Kasumi-1 (cell line): ENCODE measurements at regions not wholly inside any gene's neighbourhood (a gene's known extent, or its start where the extent isn't known, plus 50 kb on each side); places are given as distances from the start of the nearest gene placed in this dataset.
"Not testable (repeated sequence)": the region's sequence is repeated elsewhere in the genome, so short reads cannot be mapped to it uniquely, and the experiment has no call there.

ENCODE experiments used
- DNase-seq, 2 experiments: peaks; one replicate each; lab custom pipeline; 2025; lab: John Stamatoyannopoulos, UW

DNA sequence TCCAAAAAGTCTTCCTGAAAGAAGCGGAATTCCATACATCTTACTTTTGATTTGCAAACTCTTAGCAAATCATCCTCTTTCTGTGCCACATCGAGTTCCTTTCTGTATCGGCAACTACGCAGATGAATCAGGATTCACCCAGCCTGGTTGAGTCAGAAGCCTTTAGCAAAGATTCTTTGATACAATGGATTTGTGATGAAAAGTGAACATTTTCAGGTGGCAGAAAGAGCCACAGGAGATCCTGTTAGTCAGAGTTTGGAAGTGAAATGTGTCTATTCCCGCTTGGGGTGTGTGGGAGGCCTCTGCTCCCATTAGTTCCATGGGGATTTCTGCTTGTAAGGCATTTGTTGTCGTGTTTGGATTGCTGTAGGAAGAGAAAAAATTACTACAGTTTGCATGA is 351.8 kb upstream of the WWC1 start:
- no peak for DNase-seq

DNA sequence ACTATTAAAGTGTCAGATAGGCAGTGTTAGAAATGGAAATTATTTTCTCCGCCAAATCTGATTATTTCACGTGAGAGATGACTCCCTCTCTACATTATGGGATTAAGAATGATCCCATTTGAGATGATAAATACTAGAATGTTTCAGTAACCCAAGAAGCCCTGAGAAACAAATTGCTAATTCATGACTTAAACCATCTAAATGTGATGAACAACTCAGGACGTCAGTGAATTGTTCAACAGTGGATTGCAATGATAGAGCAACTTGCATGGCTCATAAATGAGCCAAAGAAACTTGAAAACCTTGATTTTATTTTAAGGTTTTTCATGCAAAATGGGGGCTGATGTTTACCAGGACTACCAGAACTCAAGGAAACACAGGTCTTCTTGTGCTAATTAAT is 350.5 kb upstream of the WWC1 start:
- no peak for DNase-seq

DNA sequence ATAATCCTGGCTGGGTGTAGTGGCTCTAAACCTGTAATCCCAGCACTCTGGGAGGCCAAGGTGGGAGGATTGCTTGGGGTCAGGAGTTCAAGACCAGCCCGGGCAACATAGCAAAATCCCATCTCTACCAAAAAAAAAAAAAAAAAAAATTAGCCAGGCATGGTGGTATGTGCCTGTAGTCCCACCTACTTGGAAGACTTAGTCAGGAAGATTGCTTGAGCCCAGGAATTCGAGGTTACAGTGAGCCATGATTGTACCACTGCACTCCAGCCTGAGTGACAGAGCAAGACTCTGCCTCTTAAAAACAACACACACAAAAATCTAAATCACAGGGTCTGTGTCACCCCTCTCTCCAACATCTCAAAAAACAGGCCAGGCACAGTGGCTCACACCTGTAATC is 349.9 kb upstream of the WWC1 start:
- not testable (repeated sequence) for DNase-seq

DNA sequence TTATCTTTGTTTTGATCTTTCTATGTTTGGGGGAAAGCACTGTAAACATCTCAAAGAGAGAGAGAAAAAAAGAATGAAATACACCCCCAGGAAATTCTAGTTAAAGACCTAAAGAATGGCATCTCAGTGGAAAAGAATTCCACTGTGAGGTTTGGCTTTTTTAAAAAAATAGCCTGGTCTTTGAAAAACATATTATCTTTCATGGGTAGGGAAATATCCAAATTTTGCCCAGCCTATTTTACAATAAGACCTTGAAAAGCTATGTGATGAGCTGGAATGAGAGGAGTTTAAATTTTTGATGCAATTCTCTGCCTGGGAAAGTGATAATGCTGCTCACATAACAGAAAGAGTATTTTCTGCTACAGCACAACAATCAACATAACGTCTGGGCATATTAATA is 348.1 kb upstream of the WWC1 start:
- no peak for DNase-seq

DNA sequence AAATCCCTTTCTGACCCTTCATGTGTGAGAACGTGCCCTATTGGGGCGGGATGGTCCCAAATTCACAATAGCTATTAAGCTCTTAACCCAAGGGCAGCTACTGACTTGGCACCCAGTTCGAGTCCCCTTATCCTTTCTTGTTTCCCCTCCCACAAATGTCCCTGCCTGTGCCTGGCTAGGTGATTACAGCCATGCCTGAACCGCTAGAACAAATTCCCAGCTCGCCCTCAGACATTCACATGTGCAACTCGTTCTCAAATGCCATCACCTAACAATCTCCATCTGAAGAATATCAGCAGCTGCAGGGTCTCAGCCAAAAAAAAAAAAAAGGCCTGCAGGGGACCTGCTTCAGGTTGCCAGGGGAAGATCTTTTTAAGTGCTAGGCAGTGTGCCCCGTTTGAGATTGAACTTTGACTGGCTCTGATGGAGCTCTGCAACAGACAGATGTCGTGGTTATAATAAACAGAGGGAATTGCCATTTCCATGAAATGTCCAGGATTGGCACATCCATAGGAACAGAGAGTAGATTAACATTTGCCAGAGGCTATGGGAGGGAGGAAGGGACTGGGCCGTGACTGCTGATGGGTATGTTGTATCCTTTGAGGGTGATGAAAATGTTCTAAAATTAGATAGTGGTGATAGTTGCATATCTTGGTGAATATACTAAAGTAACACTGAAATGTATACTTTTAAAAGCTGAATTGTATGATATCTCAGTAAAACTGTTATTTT is 347.2 kb upstream of the WWC1 start:
- DNase-seq: no peak

DNA sequence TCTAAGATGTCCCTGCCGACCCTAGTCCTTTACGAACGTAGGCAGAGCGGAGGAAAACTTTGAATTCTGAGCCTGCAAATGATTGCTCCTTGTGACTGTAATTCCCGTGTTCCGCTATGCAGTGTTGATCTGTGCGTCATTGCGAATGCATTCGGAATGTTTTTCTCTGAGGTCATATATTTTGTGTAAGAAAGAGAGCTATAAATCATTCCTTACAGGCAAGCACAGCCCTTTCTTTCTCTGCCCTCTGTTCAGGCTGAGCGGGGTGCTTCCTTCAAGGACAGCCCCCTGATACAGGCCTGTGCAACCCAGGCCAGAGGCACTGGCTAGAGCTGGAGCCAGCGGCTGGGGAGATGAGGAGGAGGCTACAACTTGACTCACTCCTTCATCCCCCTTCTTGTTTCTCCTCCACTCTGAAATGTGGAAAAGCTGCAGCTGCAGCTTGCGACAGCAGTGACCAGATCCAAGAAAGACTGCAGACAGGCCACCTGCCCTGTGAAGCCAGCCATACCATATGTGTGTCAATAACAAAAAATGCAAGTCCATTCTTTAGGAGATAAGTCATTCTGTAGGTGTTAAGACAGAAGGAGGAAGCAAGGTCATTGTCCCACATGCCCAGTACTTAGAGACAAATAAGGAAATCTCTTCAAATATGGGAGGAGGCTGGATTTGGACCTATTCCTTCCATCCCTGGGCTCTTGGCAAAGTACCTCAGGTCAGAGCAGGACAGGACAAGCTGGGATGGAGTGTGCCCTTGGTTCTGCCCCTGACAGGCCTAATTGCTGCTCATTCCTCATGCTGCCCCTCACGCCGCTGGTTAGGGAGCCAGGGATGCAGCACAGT is 345.7 kb upstream of the WWC1 start:
- no peak for DNase-seq

DNA sequence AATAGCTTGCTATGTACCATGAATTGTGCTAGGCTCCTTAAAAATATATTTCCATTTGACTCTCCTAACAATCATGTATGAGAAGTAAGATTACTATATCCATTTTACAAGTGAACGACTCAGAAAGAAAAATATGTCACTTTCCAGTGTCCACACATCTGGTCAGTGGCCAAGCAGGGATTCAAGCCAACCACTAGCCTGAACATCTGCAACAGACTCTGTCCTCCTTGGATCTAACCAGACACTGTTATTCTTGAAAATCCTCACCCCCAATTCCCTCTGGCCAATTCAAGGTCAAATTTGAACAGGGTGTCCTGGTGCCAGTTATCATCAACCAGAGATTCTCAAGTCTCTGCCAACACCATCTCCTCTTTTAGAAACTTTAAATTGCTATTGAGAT is 344.1 kb upstream of the WWC1 start:
- DNase-seq: no peak

DNA sequence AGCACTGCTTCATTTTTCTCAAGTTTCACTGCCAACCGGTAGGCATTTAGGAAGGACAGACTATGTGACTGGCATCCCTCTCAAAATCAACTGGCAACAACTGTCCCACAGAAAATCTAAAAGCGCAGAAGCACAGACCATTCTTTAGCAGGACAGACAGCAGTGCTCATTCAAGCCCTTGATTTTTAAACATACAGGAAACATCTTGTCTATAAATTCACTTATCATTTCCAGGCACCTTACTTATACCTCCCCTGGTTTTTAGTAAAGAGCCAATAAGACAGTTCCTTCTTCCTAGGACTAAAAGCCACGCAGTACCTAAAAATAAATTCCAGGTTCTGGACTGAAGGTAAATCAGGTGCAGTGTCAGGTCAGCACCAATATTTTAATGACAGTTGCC is 343.2 kb upstream of the WWC1 start:
- no peak for DNase-seq

DNA sequence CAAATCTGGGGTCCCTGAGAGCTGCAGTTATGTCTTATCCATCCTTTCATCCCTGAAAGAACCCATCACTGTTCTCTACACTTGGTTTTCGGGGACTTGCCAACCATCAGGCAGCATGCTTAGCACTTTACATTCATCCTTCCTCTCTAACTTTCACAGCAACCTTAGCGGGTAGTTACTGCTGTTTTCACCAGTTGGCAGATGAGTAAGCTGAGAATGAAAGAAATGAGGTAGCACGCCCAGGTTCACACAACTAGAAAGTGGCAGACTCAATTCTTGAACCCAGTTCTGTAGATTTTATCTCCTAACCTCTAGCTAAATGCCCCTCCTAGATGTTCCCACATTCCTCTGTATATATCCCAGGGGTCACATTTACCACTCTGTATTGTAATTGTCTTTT is 342.0 kb upstream of the WWC1 start:
- DNase-seq: no peak

DNA sequence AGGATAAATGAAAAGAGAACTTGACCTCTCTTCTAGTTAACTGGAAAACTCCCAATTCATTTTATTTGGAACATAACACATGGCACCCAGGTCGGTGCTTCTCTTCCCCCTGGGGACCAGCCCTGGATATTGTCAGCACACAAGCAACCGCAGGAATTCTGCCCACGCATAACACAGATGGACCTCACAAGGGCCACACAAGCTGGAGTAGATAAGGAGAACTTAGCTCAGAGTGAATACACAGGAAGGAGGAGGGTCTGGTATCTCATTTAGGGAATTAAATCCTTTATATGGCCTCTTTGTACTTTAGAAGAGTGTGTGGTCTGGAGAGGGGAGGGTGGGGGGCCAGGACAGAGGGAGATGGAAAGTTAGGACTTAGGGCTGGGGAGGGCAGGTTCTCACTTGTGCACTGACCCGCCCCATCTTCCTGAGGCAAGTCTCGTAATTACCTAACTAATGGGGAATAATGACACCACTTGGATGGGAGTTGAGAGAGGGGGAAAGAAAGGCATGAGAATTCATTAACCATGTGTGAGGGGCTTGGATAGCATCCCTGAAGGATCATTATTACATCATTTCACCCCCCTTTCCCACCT is 341.2 kb upstream of the WWC1 start:
- DNase-seq: no peak

DNA sequence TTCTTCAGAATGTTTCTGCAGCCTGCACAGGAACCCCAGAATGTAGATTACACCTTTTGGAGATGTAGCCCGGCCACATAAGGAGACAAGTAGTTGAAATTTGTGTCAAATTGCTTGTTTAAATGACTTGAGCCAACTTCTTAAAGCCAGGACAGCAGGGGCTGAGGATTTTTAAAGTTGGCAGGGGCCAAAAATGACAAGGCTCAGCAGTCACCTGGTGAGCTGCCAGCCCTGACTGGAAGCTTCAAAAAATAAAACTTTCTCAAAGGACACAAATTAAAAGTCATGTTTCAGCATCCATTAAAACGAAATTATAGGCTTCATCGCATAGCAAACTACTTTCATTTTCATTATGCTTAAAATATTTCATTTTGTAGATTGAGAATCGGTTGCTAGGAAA is 340.3 kb upstream of the WWC1 start:
- DNase-seq: no peak

DNA sequence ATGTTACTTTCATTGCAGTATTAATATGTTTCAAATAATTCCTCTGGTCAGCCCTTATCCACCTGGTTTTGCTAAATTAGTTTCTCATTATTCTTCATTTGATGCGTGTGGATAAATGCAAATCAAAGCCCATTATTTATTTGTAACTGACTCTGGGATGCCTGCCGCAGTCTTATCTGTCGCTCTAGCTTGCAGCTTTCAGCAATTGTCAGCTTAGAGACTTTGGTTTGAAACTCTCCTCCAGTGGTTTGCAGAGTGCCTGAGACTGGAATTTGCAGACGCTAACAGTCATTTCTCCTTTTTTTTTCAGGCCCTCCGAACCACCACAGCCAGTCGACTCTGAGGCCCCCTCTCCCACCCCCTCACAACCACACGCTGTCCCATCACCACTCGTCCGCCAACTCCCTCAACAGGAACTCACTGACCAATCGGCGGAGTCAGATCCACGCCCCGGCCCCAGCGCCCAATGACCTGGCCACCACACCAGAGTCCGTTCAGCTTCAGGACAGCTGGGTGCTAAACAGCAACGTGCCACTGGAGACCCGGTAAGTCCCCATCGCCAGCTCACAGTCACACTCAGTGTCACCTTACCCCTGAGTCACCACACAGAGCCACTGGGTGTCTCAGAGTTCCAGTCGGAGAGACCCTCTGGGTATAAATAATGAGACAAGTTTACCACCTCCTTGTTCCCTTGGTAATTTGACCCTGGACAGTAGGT is 339.0 kb upstream of the WWC1 start:
- no peak for DNase-seq

DNA sequence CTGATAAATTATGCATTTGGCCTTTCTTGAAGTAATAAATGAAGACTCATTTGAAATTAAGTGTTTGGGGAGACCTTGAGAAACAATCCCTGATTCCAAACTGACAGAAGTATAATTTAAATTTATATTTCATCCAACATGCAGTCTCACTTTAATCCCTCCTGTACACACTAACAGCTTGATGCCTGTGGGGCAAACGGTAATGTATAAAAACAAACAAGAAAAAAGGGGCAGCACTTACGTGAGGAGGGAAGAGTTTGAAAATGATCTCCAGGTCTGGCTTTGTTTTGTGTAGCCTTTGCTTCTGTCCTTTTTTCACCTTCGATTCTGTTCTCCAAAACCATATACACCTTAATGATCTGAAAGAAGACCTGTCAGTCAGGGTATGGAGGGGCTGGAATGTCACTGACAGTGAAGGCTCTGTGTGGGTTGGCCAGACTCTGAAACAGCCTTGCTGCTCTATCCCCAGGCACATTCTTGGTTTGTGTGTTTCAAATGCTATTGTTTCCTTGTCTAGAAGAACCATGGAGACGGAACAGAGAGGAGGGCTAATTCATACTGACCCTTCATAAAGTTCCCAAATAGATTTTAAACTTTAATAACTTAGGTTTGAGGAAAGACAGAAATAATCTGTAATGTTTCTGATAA is 338.2 kb upstream of the WWC1 start:
- DNase-seq: no peak

GRCh38 chr5:167961731-167962130 is 329.7 kb upstream of the WWC1 start:
- no peak for DNase-seq

GRCh38 chr5:167964529-167964928 is 326.9 kb upstream of the WWC1 start:
- DNase-seq: no peak

DNA sequence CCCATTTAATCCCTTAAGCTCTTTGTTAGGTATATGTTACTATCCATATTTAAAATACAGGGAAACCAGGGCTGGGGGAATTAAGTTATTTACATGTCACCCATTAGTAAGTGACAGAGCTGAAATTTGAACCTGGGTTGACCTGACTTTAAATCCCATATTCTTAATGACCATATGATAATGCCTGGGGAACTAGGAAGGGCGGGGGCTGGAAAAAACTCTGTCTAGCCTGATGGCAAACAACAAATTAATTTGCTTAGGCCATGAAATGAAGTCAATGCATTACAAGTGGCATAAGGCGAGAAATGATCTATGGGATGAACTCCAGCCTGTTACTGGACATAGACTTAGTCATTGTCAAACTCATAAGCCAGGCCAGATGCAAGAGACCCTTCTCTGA is 325.7 kb upstream of the WWC1 start:
- no peak for DNase-seq

DNA sequence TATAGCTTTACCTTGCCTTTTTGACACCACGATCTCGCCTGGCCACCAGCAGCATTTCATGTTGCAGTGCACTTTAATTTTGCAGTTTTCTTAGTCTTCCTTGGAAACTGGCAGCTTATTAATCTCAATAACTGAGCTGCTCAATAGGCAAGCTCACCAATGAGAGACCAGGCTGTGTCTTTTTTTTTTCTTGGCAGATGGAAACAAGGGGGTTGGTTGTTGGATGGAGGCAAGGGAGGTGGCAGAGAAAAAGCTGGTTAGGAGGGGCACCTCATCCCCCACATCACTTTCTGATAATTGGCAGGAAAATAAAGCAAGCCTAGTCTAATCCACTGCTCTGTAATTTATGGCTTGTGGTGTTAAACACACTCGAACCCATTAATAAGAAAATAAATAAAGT is 324.5 kb upstream of the WWC1 start:
- DNase-seq: no peak

- no peak for DNase-seq
Observed at GRCh38 chr5:167967494-167968177, 323.8 kb upstream of the WWC1 start.

DNA sequence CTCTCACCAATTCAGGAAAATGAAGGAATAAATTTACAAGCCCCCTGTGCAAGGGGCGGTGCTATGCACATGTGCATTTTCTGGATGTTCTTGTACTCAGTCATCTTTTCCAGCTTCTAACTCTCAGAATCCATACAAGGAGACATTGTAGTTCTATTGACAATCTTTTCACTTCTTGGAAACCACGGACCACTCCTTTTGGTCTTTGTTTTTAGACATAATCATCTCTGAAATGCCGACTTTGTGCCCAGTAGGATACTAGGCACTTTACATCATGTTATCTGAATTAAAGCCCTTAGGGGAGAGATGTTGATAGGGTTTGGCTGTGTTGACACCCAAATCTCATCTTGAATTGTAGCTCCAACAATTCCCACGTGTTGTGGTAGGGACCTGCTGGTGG is 322.6 kb upstream of the WWC1 start:
- DNase-seq: no peak

- DNase-seq: no peak
Observed at GRCh38 chr5:167969998-167970397, 321.4 kb upstream of the WWC1 start.

- no peak for DNase-seq
Observed at GRCh38 chr5:167971706-167972105, 319.7 kb upstream of the WWC1 start.
